Fibroblast of pulmonary artery (primary cell): ENCODE measurements at regions not wholly inside any gene's neighbourhood (a gene's known extent, or its start where the extent isn't known, plus 50 kb on each side); places are given as distances from the start of the nearest gene placed in this dataset.

Experiments
- DNase-seq: peaks from one replicate; pipeline ENCODE4 v3.0.0-alpha.2; 2010; ENCODE audit warnings: low read depth
- H3K4me3 ChIP-seq: replicated peaks from 2 replicates; pipeline ENCODE4 v1.5.1; 2011; ENCODE audit warnings: low read depth, mild to moderate bottlenecking, control low read depth, low read length, moderate library complexity
- CTCF ChIP-seq: IDR thresholded peaks from 2 replicates; pipeline ENCODE4 v1.5.1; 2011; ENCODE audit warnings: mild to moderate bottlenecking, control low read depth, low read length, inconsistent platforms; ENCODE audit errors: missing control alignments

DNA sequence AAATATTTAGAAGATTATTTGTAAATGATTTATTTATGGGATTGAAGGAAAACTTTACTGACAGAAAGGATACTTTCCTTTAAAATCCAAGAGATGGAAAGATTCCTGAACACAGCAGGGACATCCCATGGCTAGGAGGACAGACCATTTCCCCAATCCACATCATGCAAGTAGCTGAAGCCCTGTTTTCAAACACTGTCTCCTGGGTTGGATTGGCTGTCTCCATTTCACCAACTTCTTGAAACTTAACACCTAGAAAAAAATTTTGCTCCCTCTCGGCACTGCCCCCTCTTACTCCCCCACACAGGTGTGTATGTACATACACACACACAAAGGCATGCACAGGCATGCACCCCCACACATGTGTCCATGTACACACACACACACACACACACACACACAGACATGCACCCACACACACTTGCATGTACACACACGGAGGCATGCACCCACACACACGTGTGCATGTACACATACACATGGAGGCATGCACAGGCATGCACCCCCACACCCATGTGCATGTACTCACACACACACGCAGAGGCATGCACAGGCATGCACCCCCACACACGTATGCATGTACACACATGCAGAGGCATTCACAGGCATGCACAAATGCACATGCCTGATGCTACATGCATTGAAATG, 320.0 kb downstream of the CHRM3 start:
- DNase-seq = no peak
- no peak for TF ChIP-seq CTCF
- H3K4me3 ChIP-seq = no peak overlapping the region

DNA sequence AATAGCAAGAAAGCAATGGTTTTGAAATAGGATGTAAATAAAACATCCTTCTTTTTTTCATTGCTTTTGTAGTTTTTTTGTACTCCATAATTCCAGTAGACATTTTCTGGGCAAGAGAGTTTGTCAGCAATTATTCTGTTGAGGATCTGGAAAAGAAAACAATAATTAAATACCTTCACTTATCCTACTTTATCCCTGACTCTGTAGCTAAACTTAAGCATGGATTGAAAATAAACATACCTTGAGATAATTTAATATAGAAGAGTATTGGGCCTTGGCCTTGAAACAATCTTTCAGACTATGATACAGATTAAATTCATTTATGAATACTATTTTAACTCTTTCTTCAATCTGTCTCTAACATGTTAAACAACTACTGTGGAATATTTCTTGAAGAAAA, 321.2 kb downstream of the CHRM3 start:
- no peak overlapping the region for H3K4me3 ChIP-seq
- DNase-seq = no peak
- TF ChIP-seq CTCF = no peak

GRCh38 chr1:239708622-239709021, 322.3 kb downstream of the CHRM3 start:
- DNase-seq = no peak
- no peak overlapping the region for H3K4me3 ChIP-seq
- TF ChIP-seq CTCF = no peak

DNA sequence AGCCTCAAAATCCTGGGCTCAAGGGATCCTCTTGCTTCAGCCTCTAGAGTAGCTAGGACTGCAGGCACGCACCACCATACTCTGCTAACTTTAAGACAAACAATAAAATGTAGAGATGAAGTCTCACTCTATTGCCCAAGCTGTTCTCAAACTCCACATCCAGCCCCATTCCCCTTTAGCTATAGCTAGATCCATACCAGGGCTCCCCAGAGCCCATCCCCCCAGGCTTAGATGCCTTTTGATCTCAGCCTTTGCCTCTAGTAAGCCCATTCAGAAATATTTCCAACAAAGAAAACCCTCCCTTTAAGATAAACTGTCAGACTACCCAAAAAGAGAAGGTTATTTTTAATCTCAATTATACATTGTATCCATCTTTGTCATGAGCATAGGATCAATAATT, 325.4 kb downstream of the CHRM3 start:
- no peak for DNase-seq
- TF ChIP-seq CTCF = no peak
- no peak overlapping the region for H3K4me3 ChIP-seq

DNA sequence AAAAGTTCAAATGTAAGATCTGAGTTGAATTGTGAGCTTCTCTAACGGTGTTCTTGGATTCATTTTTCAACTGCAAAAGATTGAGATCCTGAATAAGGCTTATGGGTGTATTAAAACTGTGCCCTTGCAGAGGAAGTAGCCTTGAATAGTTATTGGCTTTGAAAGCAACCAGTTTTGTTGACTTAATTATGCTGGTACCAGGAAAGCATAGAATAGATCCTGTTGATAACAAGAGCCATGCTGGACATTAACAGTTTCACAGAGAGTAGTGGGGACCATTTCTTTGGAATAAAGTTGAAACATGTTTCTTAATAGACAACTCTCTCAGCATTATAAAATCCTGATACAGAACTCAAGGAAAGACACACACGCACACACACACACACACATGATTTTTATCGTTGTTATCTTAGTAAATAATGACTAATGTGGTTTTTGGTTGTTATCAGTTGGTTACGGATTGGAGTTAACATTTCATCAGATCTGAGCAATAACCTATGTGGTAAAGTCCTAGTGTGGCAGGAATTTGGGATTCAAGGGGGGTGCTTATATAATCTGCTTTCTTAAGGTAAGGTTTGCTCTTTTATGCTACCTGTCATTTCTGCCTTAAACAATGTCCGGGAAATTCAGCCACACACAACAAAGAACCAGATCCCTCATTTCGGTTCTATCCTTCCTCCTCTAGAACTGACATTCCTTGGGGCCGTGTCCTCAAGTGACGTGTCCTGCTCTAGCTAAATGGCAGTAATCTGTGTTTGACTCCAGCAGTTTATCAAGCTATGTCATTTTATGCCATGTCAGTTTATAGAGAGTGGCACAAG, 330.9 kb downstream of the CHRM3 start:
- TF ChIP-seq CTCF = no peak
- no peak overlapping the region for H3K4me3 ChIP-seq
- DNase-seq = no peak

DNA sequence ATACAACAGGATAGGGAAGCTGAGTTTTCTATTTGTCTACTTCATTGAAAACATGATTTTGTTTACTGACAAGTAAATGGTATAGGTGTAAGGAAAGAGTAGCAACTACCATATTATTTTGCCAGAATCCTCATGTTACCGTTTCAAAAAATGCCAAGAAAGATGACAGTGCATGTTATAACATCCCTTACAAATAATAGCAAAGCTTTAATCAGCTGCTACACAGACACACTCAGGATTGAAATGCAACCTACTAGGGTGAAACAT, 331.5 kb downstream of the CHRM3 start:
- H3K4me3 ChIP-seq = no peak overlapping the region
- no peak for TF ChIP-seq CTCF
- DNase-seq = no peak

DNA sequence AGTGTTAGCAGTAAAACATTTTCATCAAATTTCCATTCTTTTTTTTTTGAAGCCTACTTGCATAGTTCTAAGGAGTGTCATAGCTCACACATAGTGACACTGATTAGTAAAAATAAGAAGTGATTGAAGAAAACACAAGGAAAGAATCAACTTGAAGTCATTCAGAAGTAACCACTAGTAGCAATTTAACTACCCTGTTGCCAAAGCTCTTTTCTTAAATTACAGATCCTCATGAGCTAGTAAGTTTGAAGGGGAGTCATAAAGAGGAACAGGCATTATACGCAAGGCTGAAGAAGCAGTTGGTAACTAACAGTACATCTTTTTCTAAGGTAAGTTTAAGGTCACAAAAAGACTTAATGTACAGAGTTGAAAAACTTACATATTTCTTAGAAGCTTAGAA, 332.2 kb downstream of the CHRM3 start:
- no peak for TF ChIP-seq CTCF
- H3K4me3 ChIP-seq = no peak overlapping the region
- DNase-seq = no peak
